Uterus (tissue), 2 donors: ENCODE measurements at regions not wholly inside any gene's neighbourhood (a gene's known extent, or its start where the extent isn't known, plus 50 kb on each side); places are given as distances from the start of the nearest gene placed in this dataset.

Experiments
- POLR2A ChIP-seq, 2 donors: fragments of 450-650 bp; IDR thresholded peaks; one replicate each; pipeline ENCODE4 v1.6.1; 2016; ENCODE audit warnings: antibody characterized with exemption in 2 of 2, mild to moderate bottlenecking in 1 of 2, moderate library complexity in 1 of 2
- TF ChIP-seq, protein P1 (sequence below), 4 experiments: fragments of 200-600 bp in 2 of 4; fragments of 450-650 bp in 2 of 4; sonication (generic) in 2 of 4; IDR thresholded peaks; one replicate each; pipeline ENCODE4 v1.5.1; 2016 to 2019; ENCODE audit warnings: antibody characterized with exemption in 4 of 4, mild to moderate bottlenecking in 2 of 4, moderate library complexity in 1 of 4

DNA sequence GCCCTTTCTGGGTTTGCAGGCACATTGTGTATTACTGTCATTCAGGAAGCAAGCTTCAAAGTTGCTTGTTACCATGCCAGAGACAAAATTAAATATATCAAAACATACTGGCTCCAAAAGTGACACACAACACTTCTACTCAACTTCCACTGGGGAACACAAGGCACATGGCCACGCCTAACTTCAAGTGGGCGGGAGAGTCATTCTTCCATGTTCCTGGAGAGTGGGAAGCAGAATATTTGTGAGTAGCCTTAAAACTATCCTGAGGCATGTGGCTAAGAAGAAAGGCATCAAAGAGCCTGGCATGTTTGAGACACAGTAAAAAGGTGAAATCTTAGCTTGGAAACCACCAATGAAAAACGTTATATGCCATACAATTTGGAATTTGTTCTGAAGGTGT is 90.5 kb upstream of the TACR1 start:
- TF ChIP-seq, protein P1, sequence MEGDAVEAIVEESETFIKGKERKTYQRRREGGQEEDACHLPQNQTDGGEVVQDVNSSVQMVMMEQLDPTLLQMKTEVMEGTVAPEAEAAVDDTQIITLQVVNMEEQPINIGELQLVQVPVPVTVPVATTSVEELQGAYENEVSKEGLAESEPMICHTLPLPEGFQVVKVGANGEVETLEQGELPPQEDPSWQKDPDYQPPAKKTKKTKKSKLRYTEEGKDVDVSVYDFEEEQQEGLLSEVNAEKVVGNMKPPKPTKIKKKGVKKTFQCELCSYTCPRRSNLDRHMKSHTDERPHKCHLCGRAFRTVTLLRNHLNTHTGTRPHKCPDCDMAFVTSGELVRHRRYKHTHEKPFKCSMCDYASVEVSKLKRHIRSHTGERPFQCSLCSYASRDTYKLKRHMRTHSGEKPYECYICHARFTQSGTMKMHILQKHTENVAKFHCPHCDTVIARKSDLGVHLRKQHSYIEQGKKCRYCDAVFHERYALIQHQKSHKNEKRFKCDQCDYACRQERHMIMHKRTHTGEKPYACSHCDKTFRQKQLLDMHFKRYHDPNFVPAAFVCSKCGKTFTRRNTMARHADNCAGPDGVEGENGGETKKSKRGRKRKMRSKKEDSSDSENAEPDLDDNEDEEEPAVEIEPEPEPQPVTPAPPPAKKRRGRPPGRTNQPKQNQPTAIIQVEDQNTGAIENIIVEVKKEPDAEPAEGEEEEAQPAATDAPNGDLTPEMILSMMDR (IDR thresholded peaks at IDR 0.05), result no peak
- no peak for TF ChIP-seq POLR2A (IDR thresholded peaks at IDR 0.05)
